ENCODE measurements at regions not wholly inside any gene's neighbourhood (a gene's known extent, or its start where the extent isn't known, plus 50 kb on each side); places are given as distances from the start of the nearest gene placed in this dataset.

- TF ChIP-seq CTCF (IDR thresholded peaks at IDR 0.05; ENCODE audit: extremely low read depth in 1 of 2, insufficient read depth in 1 of 2, low read depth in 1 of 2, low read length in 2 of 2) (no peak), JUN (IDR thresholded peaks at IDR 0.05; ENCODE audit: borderline replicate concordance, insufficient read depth, insufficient read length, low read depth) (no peak), GATA2 (IDR thresholded peaks at IDR 0.05; ENCODE audit: insufficient read depth, insufficient read length, low read depth, low read length) (no peak), POLR2A (IDR thresholded peaks at IDR 0.05; ENCODE audit: low read depth, low read length) (no peak), MYC (IDR thresholded peaks at IDR 0.05; ENCODE audit: low read depth, low read length) (no peak)
Observed at GRCh38 chr4:22264261-22264660, 251.6 kb downstream of the ADGRA3 start.

Measured in endothelial cell of umbilical vein (primary cell).